Heart right ventricle (tissue), 16 donors: ENCODE measurements at regions not wholly inside any gene's neighbourhood (a gene's known extent, or its start where the extent isn't known, plus 50 kb on each side); places are given as distances from the start of the nearest gene placed in this dataset.
"Not testable (repeated sequence)": the region's sequence is repeated elsewhere in the genome, so short reads cannot be mapped to it uniquely, and the experiment has no call there.

Experiments
- ATAC-seq, 8 donors: fragments of 200-7000 bp; cut with Tn5 transposase; one replicate each; pipeline ENCODE4 v1.9.1; 2020; ENCODE audit warnings: mild to moderate bottlenecking in 8 of 8, moderate library complexity in 8 of 8, moderate number of reproducible peaks in 1 of 8
- DNase-seq, 2 donors: peaks; one replicate each; pipeline ENCODE4 v3.0.0-alpha.2; 2020
- H3K27ac ChIP-seq, 10 donors: fragments of 200-600 bp; sonication (generic) in 2 of 10; one replicate each; pipeline versions ENCODE4 v1.5.0 to v1.8.0; 2020 to 2022; ENCODE audit warnings: mild to moderate bottlenecking in 3 of 10
- H3K27me3 ChIP-seq, 7 donors: fragments of 200-600 bp; one replicate each; pipeline ENCODE4 v1.8.0; 2021 to 2022; ENCODE audit warnings: mild to moderate bottlenecking in 2 of 7
- H3K36me3 ChIP-seq, 9 donors: fragments of 200-600 bp; sonication (generic) in 1 of 9; one replicate each; pipeline versions ENCODE4 v1.5.0 to v1.8.0; 2020 to 2022; ENCODE audit warnings: mild to moderate bottlenecking in 2 of 9
- H3K4me1 ChIP-seq, 9 donors: fragments of 200-600 bp; sonication (generic) in 1 of 9; one replicate each; pipeline versions ENCODE4 v1.5.0 to v1.8.0; 2020 to 2022; ENCODE audit warnings: mild to moderate bottlenecking in 4 of 9
- H3K4me3 ChIP-seq, 10 donors: fragments of 200-600 bp; sonication (generic) in 2 of 10; one replicate each; pipeline versions ENCODE4 v1.5.0 to v1.8.0; 2020 to 2022; ENCODE audit warnings: mild to moderate bottlenecking in 7 of 10, moderate library complexity in 2 of 10
- H3K9me3 ChIP-seq, 11 donors: fragments of 200-600 bp in 10 of 11; sonication (generic) in 2 of 11; one replicate each; pipeline versions ENCODE4 v1.5.0 to v1.8.0; 2013 to 2022; ENCODE audit warnings: mild to moderate bottlenecking in 2 of 11, control low read depth in 1 of 11, moderate library complexity in 1 of 11
- WGBS, 2 donors: extraction: QIAGEN DNeasy Blood & Tissue Kit; methylation state at CpG; one replicate each; pipeline ENCODE4 v1.1.7; 2013; ENCODE audit warnings: inconsistent platforms in 1 of 2; 5-methylcytosine and 5-hydroxymethylcytosine counted together
- intact Hi-C, 10 donors: fragments of 100-400 bp; cut with DNase I; formaldehyde crosslinking; loops; one replicate each; pipeline versions ENCODE4 v1.11.1 to v1.14.2; 2022
- TF ChIP-seq, protein P1 (sequence below), 9 donors: fragments of 200-600 bp; sonication (generic) in 2 of 9; IDR thresholded peaks; one replicate each; pipeline versions ENCODE4 v1.5.0 to v1.8.0; 2021 to 2022; ENCODE audit warnings: antibody characterized with exemption in 9 of 9, mild to moderate bottlenecking in 5 of 9, moderate library complexity in 1 of 9
- donor health status: Arrhythmogenic right ventricular cardiomyopathy.
- donor health status: ischemic (EF 13 %, LVEDD 7.1; RV severe dilation, severe dysfunction).
- donor health status: healthy with polysubstance abuse.
- donor health status: DM: no; HTN: yes; CAD: no.
- donor health status: DM: no; HTN: no; CAD: no.
- donor health status: ischemic (EF 25% LVEDD 6.9; RV normal size, moderate dysfunction).
- donor health status: ischemic (EF 25% LVEDD 5.7; RV mildly dilated, moderate dysfunction).
- donor health status: healthy.
- donor health status: DM: yes; HTN: yes; CAD: no.
- donor health status: Ischemic cardiomyopathy.
- donor health status: ischemic (EF 35%, LVEDD 5.7; RV mildly dilated, moderate dysfunction).
- donor health status: nonischemic (EF 11% LVEDD 7.7; RV severe dilation, severe dysfunction).
- donor health status: DM: yes; HTN: yes; CAD: no.
- donor health status: PGD.
- donor health status: ischemic (EF 29% LVEDD 5.4; RV normal size, mild dysfunction).
- donor health status: nonischemic (EF 23%, LVEDD 6.1; RV moderate dilation, normal function).

DNA sequence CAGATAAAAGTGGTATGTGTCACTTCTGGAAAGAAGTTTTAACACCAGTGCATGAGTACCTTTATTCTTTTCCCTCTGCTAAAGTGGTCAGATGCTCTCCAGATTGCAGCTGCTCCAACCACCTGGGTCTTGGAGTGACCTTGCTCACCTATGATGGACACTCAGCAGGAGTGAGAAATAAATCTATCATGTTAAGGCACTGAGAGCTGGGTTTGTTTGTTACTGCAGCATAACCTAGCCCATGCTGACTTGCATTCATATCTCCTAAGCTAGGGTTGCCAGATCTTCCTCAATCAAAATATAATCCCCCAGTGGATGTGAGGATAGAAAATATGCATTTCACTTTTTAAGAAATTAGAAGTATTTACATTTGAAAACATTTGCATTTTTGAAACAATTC lies 295.9 kb downstream of the AGTPBP1 start:
- ATAC-seq: no peak
- no peaks in the 10 kb centered on the region for H3K4me1 ChIP-seq

DNA sequence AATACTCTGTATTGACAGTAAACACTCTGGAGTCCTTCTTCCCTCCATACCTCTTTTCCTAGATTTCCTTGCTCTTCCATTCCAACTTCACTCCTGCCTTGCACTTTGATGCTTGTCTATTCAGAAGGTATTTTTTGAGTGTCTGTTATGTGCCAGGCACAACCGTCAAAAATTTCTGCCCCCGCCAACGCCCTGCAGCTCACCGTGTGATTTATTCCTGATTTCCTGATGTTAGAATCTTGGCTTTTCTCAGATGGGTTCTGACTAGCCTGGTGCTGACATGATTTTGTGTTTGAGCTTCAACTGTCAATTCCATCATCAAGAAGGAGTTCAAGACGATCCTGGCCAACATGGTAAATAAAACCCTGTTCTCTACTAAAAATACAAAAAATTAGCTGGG lies 297.5 kb downstream of the AGTPBP1 start:
- no peaks in the 10 kb centered on the region for H3K36me3 ChIP-seq
- DNase-seq: no peak
- no peak for ATAC-seq
- TF ChIP-seq, protein P1, sequence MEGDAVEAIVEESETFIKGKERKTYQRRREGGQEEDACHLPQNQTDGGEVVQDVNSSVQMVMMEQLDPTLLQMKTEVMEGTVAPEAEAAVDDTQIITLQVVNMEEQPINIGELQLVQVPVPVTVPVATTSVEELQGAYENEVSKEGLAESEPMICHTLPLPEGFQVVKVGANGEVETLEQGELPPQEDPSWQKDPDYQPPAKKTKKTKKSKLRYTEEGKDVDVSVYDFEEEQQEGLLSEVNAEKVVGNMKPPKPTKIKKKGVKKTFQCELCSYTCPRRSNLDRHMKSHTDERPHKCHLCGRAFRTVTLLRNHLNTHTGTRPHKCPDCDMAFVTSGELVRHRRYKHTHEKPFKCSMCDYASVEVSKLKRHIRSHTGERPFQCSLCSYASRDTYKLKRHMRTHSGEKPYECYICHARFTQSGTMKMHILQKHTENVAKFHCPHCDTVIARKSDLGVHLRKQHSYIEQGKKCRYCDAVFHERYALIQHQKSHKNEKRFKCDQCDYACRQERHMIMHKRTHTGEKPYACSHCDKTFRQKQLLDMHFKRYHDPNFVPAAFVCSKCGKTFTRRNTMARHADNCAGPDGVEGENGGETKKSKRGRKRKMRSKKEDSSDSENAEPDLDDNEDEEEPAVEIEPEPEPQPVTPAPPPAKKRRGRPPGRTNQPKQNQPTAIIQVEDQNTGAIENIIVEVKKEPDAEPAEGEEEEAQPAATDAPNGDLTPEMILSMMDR (IDR thresholded peaks at IDR 0.05): no peak
- H3K4me1 ChIP-seq: no peaks in the 10 kb centered on the region
- WGBS, 2 donors: 79 to 80% methylated on average over 5 of the region's 5 CpGs
- H3K27me3 ChIP-seq: no peaks in the 10 kb centered on the region
- H3K27ac ChIP-seq: no peak overlapping the region
- peaks cover 0 to 12% (median 0%) of the 10 kb centered on the region in 11 donors for H3K9me3 ChIP-seq
- no peak overlapping the region for H3K4me3 ChIP-seq
- intact Hi-C loops: no loop called here

More for the DNA sequence above, 295.9 kb downstream of the AGTPBP1 start:
- no peak overlapping the region for H3K4me3 ChIP-seq
- no peak overlapping the region for H3K27ac ChIP-seq
- TF ChIP-seq, protein P1 (IDR thresholded peaks at IDR 0.05): no peak
- H3K27me3 ChIP-seq: no peaks in the 10 kb centered on the region
- no peak for DNase-seq
- intact Hi-C loops: loop anchor here in 1 of 10 donors (5.0 kb wide), 1 partner anchor 969 kb away; no protein-coding TSS in a partner anchor
- H3K36me3 ChIP-seq: no peaks in the 10 kb centered on the region
- peaks cover 0 to 22% (median 0%) of the 10 kb centered on the region in 11 donors for H3K9me3 ChIP-seq

- 82 to 84% methylated on average over 7 of the region's 7 CpGs for WGBS, 2 donors
- Histone ChIP-seq H3K4me3 (no peak overlapping the region), H3K4me1 (no peaks in the 10 kb centered on the region), H3K9me3 (peaks cover 0 to 17% (median 0%) of the 10 kb centered on the region in 11 donors), H3K27ac (no peak overlapping the region), H3K27me3 (no peaks in the 10 kb centered on the region), H3K36me3 (no peaks in the 10 kb centered on the region)
- no peak for ATAC-seq
- intact Hi-C loops: no loop called here
- TF ChIP-seq, protein P1 (IDR thresholded peaks at IDR 0.05): no peak
- no peak for DNase-seq
Observed at GRCh38 chr9:85443190-85443598, 298.6 kb downstream of the AGTPBP1 start.

- WGBS, 2 donors: 80 to 83% methylated on average over 7 of the region's 7 CpGs
- no peak overlapping the region for H3K4me3 ChIP-seq
- H3K9me3 ChIP-seq: peaks cover 0 to 28% (median 0%) of the 10 kb centered on the region in 11 donors
- H3K27me3 ChIP-seq: no peaks in the 10 kb centered on the region
- H3K27ac ChIP-seq: no peak overlapping the region
- intact Hi-C loops: loop anchor here in 1 of 10 donors (10.0 kb wide), 1 partner anchor 55 kb away; no protein-coding TSS in a partner anchor
- no peaks in the 10 kb centered on the region for H3K4me1 ChIP-seq
- DNase-seq: no peak
- no peak for ATAC-seq
- no peaks in the 10 kb centered on the region for H3K36me3 ChIP-seq
- TF ChIP-seq, protein P1 (IDR thresholded peaks at IDR 0.05): no peak
Observed at GRCh38 chr9:85439791-85440190, 302.0 kb downstream of the AGTPBP1 start.

GRCh38 chr9:85433956-85434355 lies 307.8 kb downstream of the AGTPBP1 start:
- H3K27me3 ChIP-seq, DNase-seq, H3K27ac ChIP-seq, H3K4me3 ChIP-seq, ATAC-seq, H3K36me3 ChIP-seq: not testable (repeated sequence)
- 88 to 90% methylated on average over 2 of the region's 2 CpGs for whole genome bisulfite sequencing, 2 donors
- intact Hi-C loops: loop anchor here in 2 of 10 donors (5.0 to 10.0 kb wide), 2 partner anchors 61 to 88 kb away; no protein-coding TSS in a partner anchor
- Histone ChIP-seq H3K4me1 (peaks cover 0 to 21% (median 11%) of the 10 kb centered on the region in 9 donors), H3K9me3 (peaks cover 0 to 28% (median 0%) of the 10 kb centered on the region in 11 donors)

- Histone ChIP-seq H3K4me1 (peaks cover 0 to 21% (median 11%) of the 10 kb centered on the region in 9 donors), H3K9me3 (peaks cover 0 to 26% (median 0%) of the 10 kb centered on the region in 11 donors)
- 78% methylated on average over 3 of the region's 3 CpGs for WGBS, 2 donors
- intact Hi-C loops: loop anchor here in 2 of 10 donors (5.0 to 10.0 kb wide), 2 partner anchors 61 to 89 kb away; no protein-coding TSS in a partner anchor
- DNase-seq, H3K36me3 ChIP-seq, H3K27me3 ChIP-seq, H3K27ac ChIP-seq, ATAC-seq, H3K4me3 ChIP-seq: not testable (repeated sequence)
Observed at GRCh38 chr9:85433551-85433950, 308.2 kb downstream of the AGTPBP1 start.
